GM12878 (cell line): ENCODE measurements at regions not wholly inside any gene's neighbourhood (a gene's known extent, or its start where the extent isn't known, plus 50 kb on each side); places are given as distances from the start of the nearest gene placed in this dataset.

Source experiments
- EP300 ChIP-seq, 2 experiments: fragments of 150-350 bp in 1 of 2; IDR thresholded peaks; 2 replicates each; pipeline ENCODE4 v1.6.1; 2011 to 2012; ENCODE audit warnings: low read depth in 2 of 2, low read length in 2 of 2, borderline replicate concordance in 1 of 2, improper control_type of control experiment in 1 of 2, inconsistent platforms in 1 of 2; ENCODE audit not compliant: control insufficient read depth in 1 of 2
- POLR2A ChIP-seq: IDR thresholded peaks from 2 replicates; pipeline ENCODE4 v1.6.1; 2011; ENCODE audit warnings: low read depth, mild to moderate bottlenecking, low read length
- POLR2AphosphoS5 ChIP-seq: IDR thresholded peaks from 2 replicates; pipeline ENCODE4 v1.6.1; 2011; ENCODE audit warnings: mild to moderate bottlenecking, low read length, inconsistent platforms
- TF ChIP-seq, protein P1 (sequence below), 3 experiments: IDR thresholded peaks in 2 of 3; conservative IDR thresholded peaks in 1 of 3; 2 replicates each; pipeline ENCODE4 v1.5.1; 2011; ENCODE audit warnings: low read depth in 3 of 3, low read length in 3 of 3, mild to moderate bottlenecking in 3 of 3, control low read depth in 2 of 3, moderate library complexity in 2 of 3, inconsistent platforms in 1 of 3, mixed read lengths in 1 of 3; ENCODE audit not compliant: control insufficient read depth in 2 of 3, insufficient read depth in 1 of 3; ENCODE audit errors: extremely low read depth in 1 of 3

DNA sequence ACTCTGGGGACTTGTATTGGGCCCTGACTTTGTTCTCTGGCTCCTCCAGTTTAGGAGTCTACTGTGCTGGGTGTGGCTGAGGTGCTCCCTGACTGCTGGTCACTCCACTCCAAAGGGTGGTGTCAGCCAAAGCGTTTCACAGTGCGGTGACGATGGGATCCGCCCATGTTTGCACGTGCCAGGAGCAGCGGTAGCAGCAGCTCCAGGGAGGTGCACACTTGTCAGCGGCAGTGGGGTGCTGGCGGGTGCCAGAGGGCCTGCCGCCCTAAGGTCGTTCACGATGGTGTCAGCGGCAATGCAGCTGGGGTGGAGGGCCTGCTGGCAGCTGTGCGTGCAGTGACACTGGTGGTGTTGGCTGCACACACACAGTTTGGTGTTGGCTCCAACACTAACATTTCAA, 268.5 kb upstream of the AKR1E2 start:
- TF ChIP-seq, protein P1, sequence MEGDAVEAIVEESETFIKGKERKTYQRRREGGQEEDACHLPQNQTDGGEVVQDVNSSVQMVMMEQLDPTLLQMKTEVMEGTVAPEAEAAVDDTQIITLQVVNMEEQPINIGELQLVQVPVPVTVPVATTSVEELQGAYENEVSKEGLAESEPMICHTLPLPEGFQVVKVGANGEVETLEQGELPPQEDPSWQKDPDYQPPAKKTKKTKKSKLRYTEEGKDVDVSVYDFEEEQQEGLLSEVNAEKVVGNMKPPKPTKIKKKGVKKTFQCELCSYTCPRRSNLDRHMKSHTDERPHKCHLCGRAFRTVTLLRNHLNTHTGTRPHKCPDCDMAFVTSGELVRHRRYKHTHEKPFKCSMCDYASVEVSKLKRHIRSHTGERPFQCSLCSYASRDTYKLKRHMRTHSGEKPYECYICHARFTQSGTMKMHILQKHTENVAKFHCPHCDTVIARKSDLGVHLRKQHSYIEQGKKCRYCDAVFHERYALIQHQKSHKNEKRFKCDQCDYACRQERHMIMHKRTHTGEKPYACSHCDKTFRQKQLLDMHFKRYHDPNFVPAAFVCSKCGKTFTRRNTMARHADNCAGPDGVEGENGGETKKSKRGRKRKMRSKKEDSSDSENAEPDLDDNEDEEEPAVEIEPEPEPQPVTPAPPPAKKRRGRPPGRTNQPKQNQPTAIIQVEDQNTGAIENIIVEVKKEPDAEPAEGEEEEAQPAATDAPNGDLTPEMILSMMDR (IDR thresholded peaks at IDR 0.05 in 2 of 3, conservative IDR thresholded peaks at IDR 0.05 in 1 of 3; ENCODE audit: control insufficient read depth in 2 of 3, extremely low read depth in 1 of 3, insufficient read depth in 1 of 3, low read depth in 3 of 3, low read length in 3 of 3): no peak
- TF ChIP-seq EP300 (IDR thresholded peaks at IDR 0.05; ENCODE audit: borderline replicate concordance in 1 of 2, control insufficient read depth in 1 of 2, low read depth in 2 of 2, low read length in 2 of 2): no peak
- TF ChIP-seq POLR2AphosphoS5: no peak
- TF ChIP-seq POLR2A: no peak
